Keratinocyte (primary cell): ENCODE measurements at regions not wholly inside any gene's neighbourhood (a gene's known extent, or its start where the extent isn't known, plus 50 kb on each side); places are given as distances from the start of the nearest gene placed in this dataset.

Experiments
- DNase-seq: peaks from one replicate; pipeline ENCODE4 v3.0.0-alpha.2; 2011; ENCODE audit warnings: low read depth, missing footprints, low spot score
- FAIRE-seq: peaks from 2 replicates; lab custom pipeline; 2011; peaks lifted over from hg19 to GRCh38; lab: Jason Lieb, UNC
- H2AFZ ChIP-seq: 2 replicates; pipeline ENCODE4 v1.6.0; 2012; ENCODE audit warnings: low read length, control low read depth, inconsistent platforms; ENCODE audit not compliant: control insufficient read depth
- H3K27ac ChIP-seq: 2 replicates; pipeline ENCODE4 v1.5.1; 2011; ENCODE audit warnings: low read length; ENCODE audit not compliant: control insufficient read depth, insufficient read depth
- H3K27me3 ChIP-seq: 3 replicates; pipeline ENCODE4 v1.6.0; 2011; ENCODE audit warnings: low read length; ENCODE audit not compliant: control insufficient read depth, insufficient read depth; ENCODE audit errors: extremely low read depth
- H3K36me3 ChIP-seq, 2 experiments: 2 replicates in 1 of 2; 3 replicates in 1 of 2; pipeline ENCODE4 v1.5.1; 2011; ENCODE audit warnings: low read length in 2 of 2, mild to moderate bottlenecking in 1 of 2; ENCODE audit not compliant: control insufficient read depth in 2 of 2, insufficient read depth in 2 of 2; ENCODE audit errors: extremely low read depth in 1 of 2
- H3K4me1 ChIP-seq: 3 replicates; pipeline ENCODE4 v1.5.1; 2011; ENCODE audit warnings: low read length; ENCODE audit not compliant: control insufficient read depth, insufficient read depth; ENCODE audit errors: extremely low read depth
- H3K4me2 ChIP-seq: 3 replicates; pipeline ENCODE4 v1.6.0; 2011; ENCODE audit warnings: low read depth, low read length; ENCODE audit not compliant: control insufficient read depth, insufficient read depth; ENCODE audit errors: extremely low read depth
- H3K4me3 ChIP-seq, 3 experiments: fragments of 200-600 bp in 1 of 3; sonication (generic) in 1 of 3; 2 replicates in 2 of 3; 3 replicates in 1 of 3; pipeline ENCODE4 v1.5.1; 2011 to 2016; ENCODE audit warnings: low read length in 3 of 3, mild to moderate bottlenecking in 3 of 3, control low read depth in 2 of 3, inconsistent platforms in 1 of 3, low read depth in 1 of 3, mixed read lengths in 1 of 3, mixed run types in 1 of 3, moderate library complexity in 1 of 3; ENCODE audit not compliant: control insufficient read depth in 2 of 3, insufficient read depth in 2 of 3; ENCODE audit errors: extremely low read depth in 1 of 3
- H3K79me2 ChIP-seq: 2 replicates; pipeline ENCODE4 v1.6.0; 2012; ENCODE audit warnings: low read length; ENCODE audit not compliant: control insufficient read depth, insufficient read depth
- H3K9ac ChIP-seq: 3 replicates; pipeline ENCODE4 v1.6.0; 2011; ENCODE audit warnings: low read length; ENCODE audit not compliant: control insufficient read depth, insufficient read depth; ENCODE audit errors: extremely low read depth
- H3K9me1 ChIP-seq: 3 replicates; pipeline ENCODE4 v1.6.0; 2011; ENCODE audit warnings: low read length; ENCODE audit not compliant: control insufficient read depth, insufficient read depth; ENCODE audit errors: extremely low read depth
- H3K9me3 ChIP-seq: 2 replicates; pipeline ENCODE4 v1.5.1; 2012; ENCODE audit warnings: low read depth, low read length; ENCODE audit not compliant: control insufficient read depth
- H4K20me1 ChIP-seq: 3 replicates; pipeline ENCODE4 v1.6.0; 2011; ENCODE audit warnings: low read length; ENCODE audit not compliant: control insufficient read depth, insufficient read depth; ENCODE audit errors: extremely low read depth
- EZH2 ChIP-seq: IDR thresholded peaks from one replicate; pipeline ENCODE4 v1.6.1; 2012; ENCODE audit warnings: inconsistent platforms, mild to moderate bottlenecking, low read length, moderate library complexity
- dilution Hi-C: fragments of 300-500 bp; cut with MboI; formaldehyde crosslinking; loops from one replicate; pipeline ENCODE4 v1.7.0; 2020; ENCODE audit warnings: low sequenced_read_pairs; ENCODE audit not compliant: extremely low pct_ligation_motif_present
- TF ChIP-seq, protein P1 (sequence below), 3 experiments: IDR thresholded peaks in 1 of 3; conservative IDR thresholded peaks in 1 of 3; optimal IDR thresholded peaks in 1 of 3; 2 replicates in 2 of 3; 3 replicates in 1 of 3; pipeline versions ENCODE3 to v1.5.1; 2011; ENCODE audit warnings: low read length in 3 of 3, mild to moderate bottlenecking in 3 of 3, moderate library complexity in 2 of 3, control low read depth in 1 of 3, inconsistent platforms in 1 of 3; ENCODE audit not compliant: insufficient read depth in 2 of 3; ENCODE audit errors: extremely low read depth in 1 of 3

DNA sequence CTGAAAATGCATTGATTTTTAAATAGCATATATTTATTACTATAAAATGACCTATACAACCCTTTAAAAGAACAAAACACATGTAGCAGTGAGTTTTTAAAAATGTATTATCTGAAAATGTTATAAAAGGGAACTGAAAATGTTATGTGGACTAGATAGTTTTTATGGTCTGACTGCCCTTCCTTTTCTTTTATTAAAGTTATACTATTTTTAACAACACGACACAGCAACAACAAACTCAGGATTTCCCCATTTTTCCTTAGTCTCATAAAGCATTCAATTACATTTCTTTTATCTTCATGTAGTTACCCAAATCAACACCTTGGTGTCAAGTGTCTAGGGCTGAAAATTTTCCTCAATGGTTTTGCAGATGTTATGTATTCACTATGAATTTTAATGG lies 132.8 kb upstream of the TMEFF2 start:
- Histone ChIP-seq H3K4me3 (no peak overlapping the region), H3K36me3 (no peaks in the 10 kb centered on the region), H3K9me3 (no peaks in the 10 kb centered on the region), H3K4me2 (no peak overlapping the region), H3K4me1 (no peaks in the 10 kb centered on the region), H3K9ac (no peak overlapping the region), H3K27ac (no peak overlapping the region), H3K9me1 (no peaks in the 10 kb centered on the region), H2AFZ (no peak overlapping the region), H3K27me3 (no peaks in the 10 kb centered on the region), H4K20me1 (no peaks in the 10 kb centered on the region), H3K79me2 (no peaks in the 10 kb centered on the region)
- DNase-seq = no peak
- dilution Hi-C loops = no loop called here
- no peak for TF ChIP-seq EZH2
- TF ChIP-seq, protein P1, sequence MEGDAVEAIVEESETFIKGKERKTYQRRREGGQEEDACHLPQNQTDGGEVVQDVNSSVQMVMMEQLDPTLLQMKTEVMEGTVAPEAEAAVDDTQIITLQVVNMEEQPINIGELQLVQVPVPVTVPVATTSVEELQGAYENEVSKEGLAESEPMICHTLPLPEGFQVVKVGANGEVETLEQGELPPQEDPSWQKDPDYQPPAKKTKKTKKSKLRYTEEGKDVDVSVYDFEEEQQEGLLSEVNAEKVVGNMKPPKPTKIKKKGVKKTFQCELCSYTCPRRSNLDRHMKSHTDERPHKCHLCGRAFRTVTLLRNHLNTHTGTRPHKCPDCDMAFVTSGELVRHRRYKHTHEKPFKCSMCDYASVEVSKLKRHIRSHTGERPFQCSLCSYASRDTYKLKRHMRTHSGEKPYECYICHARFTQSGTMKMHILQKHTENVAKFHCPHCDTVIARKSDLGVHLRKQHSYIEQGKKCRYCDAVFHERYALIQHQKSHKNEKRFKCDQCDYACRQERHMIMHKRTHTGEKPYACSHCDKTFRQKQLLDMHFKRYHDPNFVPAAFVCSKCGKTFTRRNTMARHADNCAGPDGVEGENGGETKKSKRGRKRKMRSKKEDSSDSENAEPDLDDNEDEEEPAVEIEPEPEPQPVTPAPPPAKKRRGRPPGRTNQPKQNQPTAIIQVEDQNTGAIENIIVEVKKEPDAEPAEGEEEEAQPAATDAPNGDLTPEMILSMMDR (optimal IDR thresholded peaks at IDR 0.05 in 1 of 3, IDR thresholded peaks at IDR 0.05 in 1 of 3, conservative IDR thresholded peaks at IDR 0.05 in 1 of 3; ENCODE audit: extremely low read depth in 1 of 3, insufficient read depth in 2 of 3, low read length in 3 of 3) = no peak
- FAIRE-seq = no peak

DNA sequence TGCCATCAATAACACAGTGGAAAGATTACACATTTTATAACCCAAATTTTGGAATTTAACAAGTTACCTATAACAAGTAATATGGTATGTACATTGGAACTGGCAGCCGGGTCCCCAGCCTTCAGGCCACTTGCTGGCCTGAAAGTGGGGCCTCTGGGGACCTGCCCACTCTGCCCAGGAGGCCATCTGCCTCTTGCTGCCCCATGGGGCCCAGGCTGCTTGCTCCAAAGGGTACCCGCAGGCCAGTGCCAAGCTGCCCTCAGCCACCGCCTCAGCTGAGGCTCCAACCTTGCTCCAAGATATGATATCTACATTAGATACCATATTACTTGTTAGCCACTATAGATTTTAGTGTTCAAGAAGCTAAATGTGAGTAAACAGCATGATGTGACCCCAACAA lies 120.8 kb upstream of the TMEFF2 start:
- dilution Hi-C loops = no loop called here
- no peaks in the 10 kb centered on the region for H3K36me3 ChIP-seq
- no peak overlapping the region for H2AFZ ChIP-seq
- H3K27ac ChIP-seq = no peak overlapping the region
- no peak for TF ChIP-seq EZH2
- TF ChIP-seq, protein P1 (optimal IDR thresholded peaks at IDR 0.05 in 1 of 3, IDR thresholded peaks at IDR 0.05 in 1 of 3, conservative IDR thresholded peaks at IDR 0.05 in 1 of 3; ENCODE audit: extremely low read depth in 1 of 3, insufficient read depth in 2 of 3, low read length in 3 of 3) = no peak
- H3K79me2 ChIP-seq = no peaks in the 10 kb centered on the region
- no peak overlapping the region for H3K4me2 ChIP-seq
- H3K9ac ChIP-seq = no peak overlapping the region
- no peaks in the 10 kb centered on the region for H4K20me1 ChIP-seq
- H3K4me1 ChIP-seq = no peaks in the 10 kb centered on the region
- no peak overlapping the region for H3K4me3 ChIP-seq
- H3K9me3 ChIP-seq = no peaks in the 10 kb centered on the region
- no peaks in the 10 kb centered on the region for H3K27me3 ChIP-seq
- no peaks in the 10 kb centered on the region for H3K9me1 ChIP-seq
- no peak for FAIRE-seq
- DNase-seq = no peak
